GM19452 (cell line): ENCODE measurements at regions not wholly inside any gene's neighbourhood (a gene's known extent, or its start where the extent isn't known, plus 50 kb on each side); places are given as distances from the start of the nearest gene placed in this dataset.
"Not testable (repeated sequence)": the region's sequence is repeated elsewhere in the genome, so short reads cannot be mapped to it uniquely, and the experiment has no call there.

Experiments
- ATAC-seq: cut with Tn5 transposase; IDR thresholded peaks from one replicate; pipeline ENCODE4 v1.9.1; 2021; ENCODE audit not compliant: unreplicated experiment

- no peak for ATAC-seq
Observed at GRCh38 chrX:87924619-87925018, 407.0 kb downstream of the KLHL4 start.

- ATAC-seq: no peak
Observed at GRCh38 chrX:87941841-87942240, 424.2 kb downstream of the KLHL4 start.

GRCh38 chrX:87961471-87961870 is 443.9 kb downstream of the KLHL4 start:
- ATAC-seq: no peak

GRCh38 chrX:87968118-87968517 is 450.5 kb downstream of the KLHL4 start:
- ATAC-seq: no peak

GRCh38 chrX:87972121-87972520 is 454.5 kb downstream of the KLHL4 start:
- not testable (repeated sequence) for ATAC-seq

GRCh38 chrX:87975365-87975764 is 457.8 kb downstream of the KLHL4 start:
- no peak for ATAC-seq

- ATAC-seq: not testable (repeated sequence)
Observed at GRCh38 chrX:88007873-88008272, 490.3 kb downstream of the KLHL4 start.

- ATAC-seq: no peak
Observed at GRCh38 chrX:88024022-88024421, 506.4 kb downstream of the KLHL4 start.

GRCh38 chrX:88072339-88073030 is 554.9 kb downstream of the KLHL4 start:
- no peak for ATAC-seq

- ATAC-seq: no peak
Observed at GRCh38 chrX:88101968-88102367, 584.4 kb downstream of the KLHL4 start.

GRCh38 chrX:88135735-88136134 is 611.3 kb upstream of the CPXCR1 start:
- no peak for ATAC-seq

- no peak for ATAC-seq
Observed at GRCh38 chrX:88136328-88136727, 610.7 kb upstream of the CPXCR1 start.

- ATAC-seq: no peak
Observed at GRCh38 chrX:88146577-88146976, 600.4 kb upstream of the CPXCR1 start.

GRCh38 chrX:88170553-88170952 is 576.5 kb upstream of the CPXCR1 start:
- ATAC-seq: no peak

- ATAC-seq: not testable (repeated sequence)
Observed at GRCh38 chrX:88173932-88174440, 573.0 kb upstream of the CPXCR1 start.

- ATAC-seq: no peak
Observed at GRCh38 chrX:88202149-88202548, 544.9 kb upstream of the CPXCR1 start.

GRCh38 chrX:88244066-88244465 is 503.0 kb upstream of the CPXCR1 start:
- no peak for ATAC-seq

- ATAC-seq: no peak
Observed at GRCh38 chrX:88284844-88285243, 462.2 kb upstream of the CPXCR1 start.

GRCh38 chrX:88313972-88314371 is 433.1 kb upstream of the CPXCR1 start:
- ATAC-seq: not testable (repeated sequence)

- ATAC-seq: no peak
Observed at GRCh38 chrX:88325634-88326033, 421.4 kb upstream of the CPXCR1 start.

- no peak for ATAC-seq
Observed at GRCh38 chrX:88355252-88355651, 391.8 kb upstream of the CPXCR1 start.

- no peak for ATAC-seq
Observed at GRCh38 chrX:88366314-88366713, 380.7 kb upstream of the CPXCR1 start.

- no peak for ATAC-seq
Observed at GRCh38 chrX:88378406-88378805, 368.6 kb upstream of the CPXCR1 start.
